GM21526 (cell line): ENCODE measurements at regions not wholly inside any gene's neighbourhood (a gene's known extent, or its start where the extent isn't known, plus 50 kb on each side); places are given as distances from the start of the nearest gene placed in this dataset.
"Not testable (repeated sequence)": the region's sequence is repeated elsewhere in the genome, so short reads cannot be mapped to it uniquely, and the experiment has no call there.

ENCODE experiments used
- ATAC-seq: cut with Tn5 transposase; IDR thresholded peaks from one replicate; pipeline ENCODE4 v1.9.1; 2021; ENCODE audit warnings: moderate library complexity; ENCODE audit not compliant: unreplicated experiment, low FRiP score

- ATAC-seq: no peak
Measured at GRCh38 chr9:107855164-107855563, 365.6 kb upstream of the KLF4 start.

DNA sequence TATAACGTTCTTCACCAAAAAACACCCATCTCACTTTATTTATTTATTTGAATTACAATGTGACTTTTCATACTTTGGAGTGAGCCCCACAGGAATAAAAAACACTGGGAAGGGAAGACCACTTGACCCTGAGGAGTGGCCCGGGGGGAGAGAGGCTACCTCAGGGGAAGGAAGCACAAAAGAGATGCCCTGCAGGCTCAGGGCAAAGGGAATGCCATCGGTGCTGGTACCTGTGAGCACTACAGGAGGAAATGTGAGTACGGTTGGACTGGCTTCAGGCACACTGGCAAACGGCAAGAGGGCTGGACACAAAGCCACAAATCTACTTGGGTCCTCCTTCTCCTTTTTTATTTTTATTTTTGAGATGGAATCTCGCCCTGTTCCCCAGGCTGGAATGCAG lies 363.9 kb upstream of the KLF4 start:
- no peak for ATAC-seq

DNA sequence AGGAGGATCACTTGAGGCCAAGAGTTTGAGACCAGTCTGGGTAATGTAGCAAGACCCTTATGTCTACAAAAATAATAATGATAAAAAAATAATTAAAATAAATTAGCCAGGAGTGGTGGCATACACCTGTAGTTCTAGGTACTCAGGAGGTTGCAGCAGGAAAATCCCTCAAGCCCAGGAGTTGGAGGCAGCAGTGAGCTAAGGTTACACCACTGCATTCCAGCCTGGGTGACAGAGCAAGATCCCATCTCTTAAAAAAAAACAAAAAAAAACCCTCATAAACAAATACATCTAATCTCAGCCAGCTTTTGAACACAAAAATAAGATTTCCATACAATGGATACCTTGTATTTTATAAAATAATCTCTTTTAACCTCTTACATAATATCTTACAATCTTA lies 363.3 kb upstream of the KLF4 start:
- no peak for ATAC-seq

GRCh38 chr9:107850653-107851052 lies 361.1 kb upstream of the KLF4 start:
- ATAC-seq: no peak

GRCh38 chr9:107847978-107848964 lies 358.7 kb upstream of the KLF4 start:
- no peak for ATAC-seq

GRCh38 chr9:107842530-107842929 lies 353.0 kb upstream of the KLF4 start:
- ATAC-seq: no peak

GRCh38 chr9:107841076-107841475 lies 351.5 kb upstream of the KLF4 start:
- ATAC-seq: no peak

DNA sequence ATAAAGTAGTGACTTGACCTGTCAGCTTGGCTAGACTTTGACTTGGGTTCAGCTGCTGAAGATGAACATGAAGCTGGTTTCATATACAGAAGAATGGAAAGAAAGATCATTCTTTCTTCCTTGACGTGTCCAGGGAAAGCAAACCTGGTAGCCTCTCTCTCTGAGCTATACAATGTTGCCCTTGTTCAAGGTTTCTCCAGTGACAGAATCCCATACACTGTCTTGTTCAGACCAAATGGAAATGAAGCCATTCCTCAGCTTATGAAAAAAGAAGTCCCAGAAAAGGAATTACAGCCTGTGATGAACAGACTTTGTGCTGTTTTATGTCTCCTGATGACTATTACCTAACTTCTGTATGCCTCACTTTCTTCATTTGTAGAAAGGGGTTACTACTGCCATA lies 349.8 kb upstream of the KLF4 start:
- no peak for ATAC-seq

GRCh38 chr9:107838766-107839165 lies 349.2 kb upstream of the KLF4 start:
- ATAC-seq: no peak

DNA sequence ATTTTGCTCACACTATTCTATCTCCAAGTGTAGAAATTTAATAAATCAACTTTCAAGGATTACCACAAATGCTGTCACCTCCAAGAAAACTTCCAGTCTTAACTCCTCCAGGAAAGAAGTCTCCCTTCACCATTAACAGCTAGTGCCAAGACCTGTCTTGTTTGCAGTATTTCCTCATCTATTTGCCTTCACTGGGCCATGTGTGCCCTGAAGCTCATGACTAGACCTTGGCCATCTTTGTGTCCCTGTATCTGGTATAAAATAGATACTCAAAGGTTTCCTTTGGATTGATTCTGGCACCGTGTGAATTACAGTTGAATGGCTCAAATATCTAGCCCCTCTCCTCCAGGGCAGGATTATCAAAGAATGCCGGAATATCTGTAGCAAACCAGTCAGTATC lies 346.7 kb upstream of the KLF4 start:
- no peak for ATAC-seq

DNA sequence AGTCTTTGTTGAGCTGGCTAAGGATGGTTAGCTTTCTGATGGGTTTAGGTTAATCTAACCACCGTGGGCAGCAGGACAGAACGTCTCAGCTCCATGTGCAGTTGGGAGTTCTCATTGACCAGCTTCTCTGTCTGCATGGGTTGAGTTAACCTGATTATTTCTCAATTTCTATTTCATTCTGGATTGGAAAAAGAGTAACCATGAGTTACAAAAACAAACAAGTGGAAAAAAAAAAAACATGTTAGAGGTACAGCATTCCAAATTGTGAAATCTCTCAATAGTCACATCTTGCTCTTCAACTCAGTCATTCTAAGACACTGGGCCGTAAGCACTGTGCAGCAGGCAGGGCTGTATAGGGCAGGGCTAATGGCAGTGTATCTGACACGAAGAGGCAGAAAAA lies 343.7 kb upstream of the KLF4 start:
- ATAC-seq: no peak

DNA sequence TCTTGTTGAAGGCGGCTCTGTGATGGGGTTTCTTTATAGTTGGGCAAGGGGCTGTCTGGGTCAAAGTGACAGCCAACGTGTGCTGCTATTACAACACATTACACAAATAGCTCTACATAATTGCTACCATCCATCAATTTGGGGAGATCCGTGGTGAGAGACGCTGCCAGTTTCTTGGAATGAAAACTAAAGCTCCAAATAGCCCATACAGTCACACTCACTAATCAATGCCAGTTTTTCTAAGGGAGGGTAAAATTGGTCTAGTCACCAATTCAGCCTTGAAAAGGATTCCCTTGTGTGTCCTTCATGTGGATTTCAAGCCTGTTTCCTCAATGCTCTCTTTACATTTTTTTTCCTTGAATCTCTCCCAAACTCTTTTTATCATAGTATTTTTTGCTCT lies 343.3 kb upstream of the KLF4 start:
- ATAC-seq: no peak

DNA sequence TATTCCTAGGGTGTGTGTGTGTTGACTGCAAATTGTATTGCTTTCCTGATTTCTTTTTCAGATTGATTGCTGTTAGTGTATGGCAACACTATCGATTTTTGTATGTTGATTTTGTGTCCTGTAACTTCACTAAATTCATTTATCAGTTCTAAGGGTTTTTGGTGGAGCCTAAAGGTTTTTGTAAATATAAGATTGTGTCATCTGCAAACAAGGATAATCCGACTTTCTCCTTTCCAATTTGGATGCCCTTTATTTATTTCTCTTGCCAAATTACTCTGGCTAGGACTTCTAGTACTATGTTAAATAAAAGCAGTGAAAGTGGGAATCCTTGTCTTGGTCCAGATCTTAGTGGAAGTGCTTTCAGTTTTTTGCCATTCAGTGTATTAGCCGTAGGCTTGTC lies 340.9 kb upstream of the KLF4 start:
- ATAC-seq: no peak

DNA sequence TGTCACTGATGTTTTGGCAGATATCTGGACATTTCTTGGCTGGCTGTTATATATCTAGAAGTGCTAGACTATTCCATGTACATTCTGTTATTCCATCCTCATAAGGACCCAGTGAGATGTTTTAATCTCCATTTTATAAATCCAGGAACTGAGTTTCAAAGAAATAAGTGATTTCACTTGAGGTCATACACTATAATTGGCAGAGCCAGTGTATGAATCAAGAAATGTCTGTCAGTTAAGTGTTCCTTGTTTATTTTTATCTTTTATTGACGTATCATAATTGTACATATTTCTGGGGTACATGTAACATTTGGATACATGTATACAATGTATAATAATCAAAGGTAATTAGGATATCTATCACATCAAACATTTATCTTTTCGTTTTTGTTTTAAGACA lies 338.3 kb upstream of the KLF4 start:
- ATAC-seq: no peak

- peak; percentile 92 for ATAC-seq
Measured at GRCh38 chr9:107827304-107827703, 337.7 kb upstream of the KLF4 start.

- ATAC-seq: not testable (repeated sequence)
Measured at GRCh38 chr9:107826688-107826983, 337.1 kb upstream of the KLF4 start.

GRCh38 chr9:107824556-107824955 lies 335.0 kb upstream of the KLF4 start:
- no peak for ATAC-seq

DNA sequence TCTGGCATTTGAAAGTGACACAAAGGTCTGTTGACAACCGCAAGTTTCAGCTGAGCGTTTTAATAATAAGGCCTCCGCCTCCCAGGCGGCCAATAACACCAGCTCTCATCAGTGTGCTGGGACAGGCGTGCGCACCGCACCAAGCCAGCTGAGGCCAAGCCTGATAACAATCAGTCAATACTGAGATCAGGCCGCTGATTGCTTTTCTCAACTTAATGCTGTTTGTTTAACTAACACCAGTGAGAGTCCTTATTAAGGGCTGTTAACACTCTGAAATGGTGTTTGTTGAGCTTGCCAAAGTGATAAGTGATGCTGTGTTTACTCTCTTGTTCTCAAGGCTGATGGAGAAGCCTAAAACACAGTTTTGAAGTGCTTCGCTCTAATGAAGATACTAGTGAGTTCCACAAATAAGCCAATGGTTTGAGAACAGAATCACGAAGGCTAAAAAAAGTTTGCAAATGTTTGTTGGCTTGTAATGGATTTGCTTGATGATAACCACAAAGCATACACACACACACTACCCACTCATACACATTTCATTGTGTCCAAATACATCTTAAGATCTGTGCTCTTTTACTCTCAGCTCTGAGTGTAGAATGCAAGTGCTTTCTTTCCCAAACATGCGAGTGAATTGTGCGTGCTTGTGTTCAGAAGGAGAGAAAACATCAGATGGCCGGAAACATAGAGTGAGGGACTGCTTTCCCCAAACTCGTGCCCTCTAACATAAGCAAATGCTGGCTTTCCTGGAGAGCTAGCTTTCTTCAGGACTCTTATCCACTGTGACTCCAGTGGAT lies 330.4 kb upstream of the KLF4 start:
- no peak for ATAC-seq

- not testable (repeated sequence) for ATAC-seq
Measured at GRCh38 chr9:107818503-107818829, 328.9 kb upstream of the KLF4 start.

DNA sequence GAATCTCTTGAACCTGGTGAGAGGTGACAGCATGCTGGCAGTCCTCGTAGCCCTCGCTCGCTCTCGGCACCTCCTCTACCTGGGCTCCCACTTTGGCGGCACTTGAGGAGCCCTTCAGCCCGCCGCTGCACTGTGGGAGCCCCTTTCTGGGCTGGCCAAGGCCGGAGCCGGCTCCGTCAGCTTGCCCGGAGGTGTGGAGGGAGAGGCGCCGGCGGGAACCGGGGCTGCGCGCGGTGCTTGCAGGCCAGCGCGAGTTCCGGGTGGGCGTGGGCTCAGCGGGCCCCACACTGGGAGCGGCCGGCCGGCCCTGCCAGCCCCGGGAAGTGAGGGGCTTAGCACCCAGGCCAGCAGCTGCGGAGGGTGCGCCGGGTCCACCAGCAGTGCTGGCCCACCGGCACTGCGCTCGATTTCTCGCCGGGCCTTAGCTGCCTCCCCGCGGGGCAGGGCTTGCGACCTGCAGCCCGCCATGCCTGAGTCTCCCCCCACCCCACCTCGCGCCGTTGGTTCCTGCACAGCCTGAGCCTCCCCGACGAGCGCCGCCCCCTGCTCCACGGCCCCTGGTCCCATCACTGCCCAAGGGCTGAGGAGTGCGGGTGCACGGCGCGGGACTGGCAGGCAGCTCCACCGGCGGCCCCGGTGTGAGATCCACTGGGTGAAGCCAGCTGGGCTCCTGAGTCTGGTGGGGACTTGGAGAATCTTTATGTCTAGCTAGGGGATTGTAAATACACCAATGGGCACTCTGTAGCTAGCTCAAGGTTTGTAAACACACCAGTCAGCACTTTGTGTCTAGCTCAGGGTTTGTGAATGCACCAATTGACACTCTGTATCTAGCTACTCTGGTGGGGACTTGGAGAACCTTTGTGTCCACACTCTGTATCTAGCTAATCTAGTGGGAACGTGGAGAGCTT lies 328.3 kb upstream of the KLF4 start:
- not testable (repeated sequence) for ATAC-seq

DNA sequence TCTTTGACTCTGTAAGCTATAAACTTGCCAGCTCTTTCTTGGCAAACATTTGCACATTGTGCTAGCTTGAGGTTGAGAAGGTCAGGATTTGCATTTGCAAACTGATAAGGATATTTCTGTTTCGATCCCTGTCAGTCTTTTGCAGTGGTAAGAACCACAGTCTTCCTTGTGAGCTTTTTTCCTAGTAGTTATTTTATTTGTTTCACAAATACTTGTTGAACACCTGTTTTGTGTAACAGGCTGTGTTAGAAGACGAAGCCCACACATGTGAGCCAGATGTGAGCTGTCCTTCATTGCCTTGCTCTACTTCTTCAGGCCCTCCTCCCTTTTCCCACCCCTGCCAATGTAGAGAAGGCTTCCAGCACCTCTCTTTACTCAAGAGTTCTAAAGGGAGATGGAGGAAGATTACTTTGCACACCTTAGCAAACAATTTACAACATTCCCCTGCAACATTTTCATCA lies 327.0 kb upstream of the KLF4 start:
- ATAC-seq: peak; percentile 52
